ENCODE measurements at regions not wholly inside any gene's neighbourhood (a gene's known extent, or its start where the extent isn't known, plus 50 kb on each side); places are given as distances from the start of the nearest gene placed in this dataset.

DNA sequence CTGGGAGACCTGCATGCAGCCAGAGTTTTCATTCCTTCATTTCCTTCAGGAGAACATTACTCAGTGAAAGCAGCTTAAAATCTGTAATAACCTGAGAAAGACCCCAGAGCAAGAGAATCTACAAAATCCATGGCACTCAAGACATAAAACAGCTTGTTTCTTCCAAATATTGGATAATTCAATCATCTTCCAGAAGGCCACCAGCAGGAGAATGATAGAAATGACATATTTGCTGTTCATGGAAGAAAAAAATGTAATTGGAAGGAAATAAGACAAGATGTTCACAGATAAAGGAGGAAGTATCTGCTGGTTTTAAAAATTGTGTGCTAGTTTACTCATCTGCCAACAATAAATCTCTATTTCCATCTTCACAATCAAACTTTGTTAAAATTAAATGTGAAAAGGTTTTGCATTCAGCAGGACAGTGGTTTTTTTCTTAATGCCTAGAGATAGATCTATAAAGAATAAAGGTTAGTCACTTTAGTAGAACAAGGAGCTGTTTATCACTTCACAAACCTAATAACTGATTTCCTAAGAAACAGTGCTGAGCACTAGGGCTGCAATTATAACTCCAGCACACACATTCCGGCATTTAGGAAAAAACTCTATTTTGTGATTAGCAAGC, 530.8 kb downstream of the NSUN3 start:
- Histone ChIP-seq H3K4me3 (ENCODE audit: insufficient read depth, low read depth, low read length) (no peak overlapping the region), H3K36me3 (ENCODE audit: insufficient read depth, low read length) (no peaks in the 10 kb centered on the region), H3K9ac (ENCODE audit: low read length) (no peak overlapping the region), H3K79me2 (ENCODE audit: insufficient read depth, low read length) (no peaks in the 10 kb centered on the region), H3K27me3 (ENCODE audit: insufficient read depth, low read length) (no peaks in the 10 kb centered on the region), H3K9me3 (ENCODE audit: insufficient read depth, low read depth, low read length) (no peaks in the 10 kb centered on the region), H3K4me1 (ENCODE audit: insufficient read depth, low read length) (no peaks in the 10 kb centered on the region), H3K27ac (ENCODE audit: low read depth, low read length) (no peak overlapping the region), H2AFZ (ENCODE audit: low read depth, low read length) (no peak overlapping the region), H4K20me1 (ENCODE audit: insufficient read depth, low read length) (no peaks in the 10 kb centered on the region), H3K4me2 (ENCODE audit: low read length) (no peak overlapping the region)
- TF ChIP-seq, protein P1, sequence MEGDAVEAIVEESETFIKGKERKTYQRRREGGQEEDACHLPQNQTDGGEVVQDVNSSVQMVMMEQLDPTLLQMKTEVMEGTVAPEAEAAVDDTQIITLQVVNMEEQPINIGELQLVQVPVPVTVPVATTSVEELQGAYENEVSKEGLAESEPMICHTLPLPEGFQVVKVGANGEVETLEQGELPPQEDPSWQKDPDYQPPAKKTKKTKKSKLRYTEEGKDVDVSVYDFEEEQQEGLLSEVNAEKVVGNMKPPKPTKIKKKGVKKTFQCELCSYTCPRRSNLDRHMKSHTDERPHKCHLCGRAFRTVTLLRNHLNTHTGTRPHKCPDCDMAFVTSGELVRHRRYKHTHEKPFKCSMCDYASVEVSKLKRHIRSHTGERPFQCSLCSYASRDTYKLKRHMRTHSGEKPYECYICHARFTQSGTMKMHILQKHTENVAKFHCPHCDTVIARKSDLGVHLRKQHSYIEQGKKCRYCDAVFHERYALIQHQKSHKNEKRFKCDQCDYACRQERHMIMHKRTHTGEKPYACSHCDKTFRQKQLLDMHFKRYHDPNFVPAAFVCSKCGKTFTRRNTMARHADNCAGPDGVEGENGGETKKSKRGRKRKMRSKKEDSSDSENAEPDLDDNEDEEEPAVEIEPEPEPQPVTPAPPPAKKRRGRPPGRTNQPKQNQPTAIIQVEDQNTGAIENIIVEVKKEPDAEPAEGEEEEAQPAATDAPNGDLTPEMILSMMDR (IDR thresholded peaks at IDR 0.05; ENCODE audit: insufficient read depth, low read depth, low read length) = no peak
- TF ChIP-seq EZH2 (IDR thresholded peaks at IDR 0.05; ENCODE audit: insufficient read depth, low read length) = no peak
- Mint-ChIP-seq H3K9me3 (ENCODE audit: unreplicated experiment) (no peaks in the 10 kb centered on the region), H3K27ac (ENCODE audit: unreplicated experiment) (no peak overlapping the region), H3K36me3 (ENCODE audit: low read depth, unreplicated experiment) (no peaks in the 10 kb centered on the region), H3K27me3 (ENCODE audit: low read depth, unreplicated experiment) (no peaks in the 10 kb centered on the region), H3K4me1 (ENCODE audit: low read depth, unreplicated experiment) (no peaks in the 10 kb centered on the region), H3K4me3 (ENCODE audit: unreplicated experiment) (no peak overlapping the region)
- DNase-seq (ENCODE audit: low read depth) = no peak
- FAIRE-seq = no peak

DNA sequence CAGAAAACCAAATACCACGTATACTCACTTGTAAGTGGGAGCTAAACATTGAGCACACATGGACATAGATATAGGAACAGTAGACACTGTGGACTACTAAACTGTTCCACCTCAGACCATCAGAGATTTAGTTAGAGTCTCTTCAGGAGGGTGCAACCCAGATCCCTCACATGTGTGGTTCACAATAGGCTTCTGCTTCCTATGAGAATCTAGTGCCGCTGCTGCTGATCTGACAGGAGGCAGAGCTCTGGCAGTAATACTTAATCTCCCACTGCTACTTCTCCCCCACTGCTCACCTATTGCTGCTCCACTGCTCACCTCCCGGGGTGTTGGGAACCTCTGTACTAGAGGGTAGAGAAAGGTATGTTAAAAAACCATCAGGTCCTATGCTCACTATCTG, 533.3 kb downstream of the NSUN3 start:
- Histone ChIP-seq H3K9me3 (ENCODE audit: insufficient read depth, low read depth, low read length) (no peaks in the 10 kb centered on the region), H3K4me2 (ENCODE audit: low read length) (no peak overlapping the region), H3K4me3 (ENCODE audit: insufficient read depth, low read depth, low read length) (no peak overlapping the region), H3K79me2 (ENCODE audit: insufficient read depth, low read length) (no peaks in the 10 kb centered on the region), H4K20me1 (ENCODE audit: insufficient read depth, low read length) (no peaks in the 10 kb centered on the region), H3K27ac (ENCODE audit: low read depth, low read length) (no peak overlapping the region), H3K27me3 (ENCODE audit: insufficient read depth, low read length) (no peaks in the 10 kb centered on the region), H2AFZ (ENCODE audit: low read depth, low read length) (no peak overlapping the region), H3K36me3 (ENCODE audit: insufficient read depth, low read length) (no peaks in the 10 kb centered on the region), H3K9ac (ENCODE audit: low read length) (no peak overlapping the region), H3K4me1 (ENCODE audit: insufficient read depth, low read length) (no peaks in the 10 kb centered on the region)
- H3K9me3 Mint-ChIP-seq (ENCODE audit: unreplicated experiment) = no peaks in the 10 kb centered on the region
- no peak overlapping the region for H3K27ac Mint-ChIP-seq (ENCODE audit: unreplicated experiment)
- no peak for DNase-seq (ENCODE audit: low read depth)
- H3K4me1 Mint-ChIP-seq (ENCODE audit: low read depth, unreplicated experiment) = no peaks in the 10 kb centered on the region
- TF ChIP-seq EZH2 (IDR thresholded peaks at IDR 0.05; ENCODE audit: insufficient read depth, low read length) = no peak
- TF ChIP-seq, protein P1 (IDR thresholded peaks at IDR 0.05; ENCODE audit: insufficient read depth, low read depth, low read length) = no peak
- H3K27me3 Mint-ChIP-seq (ENCODE audit: low read depth, unreplicated experiment) = no peaks in the 10 kb centered on the region
- no peaks in the 10 kb centered on the region for H3K36me3 Mint-ChIP-seq (ENCODE audit: low read depth, unreplicated experiment)
- no peak overlapping the region for H3K4me3 Mint-ChIP-seq (ENCODE audit: unreplicated experiment)
- FAIRE-seq = no peak

DNA sequence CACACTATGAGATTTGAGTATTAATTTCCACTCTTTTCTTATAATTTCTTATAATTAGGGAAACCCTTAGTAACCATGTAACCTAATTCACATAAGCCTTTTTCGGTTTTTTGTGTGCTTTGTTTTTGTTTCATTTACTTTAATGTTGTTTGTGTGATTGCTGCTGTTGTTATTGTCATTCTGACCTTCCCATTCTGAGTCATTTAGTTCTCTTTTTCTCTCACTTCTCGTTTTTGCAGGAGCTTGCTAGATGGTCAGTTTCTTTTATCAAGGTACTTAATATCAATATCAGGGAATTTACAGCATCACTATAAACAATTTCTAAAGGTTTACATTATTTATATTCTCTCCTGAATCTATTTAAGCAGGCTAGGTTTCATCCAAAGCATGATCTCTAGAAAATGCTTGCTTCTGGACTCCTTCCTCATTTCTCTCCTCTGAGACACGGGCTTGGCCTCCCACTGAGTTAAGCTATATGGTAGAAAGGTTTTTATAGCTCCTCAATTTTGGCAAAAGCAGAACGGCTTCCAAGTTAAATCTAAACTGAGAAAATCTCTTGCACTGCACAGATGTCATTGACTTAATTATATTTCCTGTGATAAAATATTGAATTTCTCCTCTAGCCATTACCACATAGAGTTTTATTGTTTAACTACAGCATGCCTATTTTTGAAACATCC, 534.2 kb downstream of the NSUN3 start:
- no peak overlapping the region for H3K9ac ChIP-seq (ENCODE audit: low read length)
- H3K9me3 ChIP-seq (ENCODE audit: insufficient read depth, low read depth, low read length) = no peaks in the 10 kb centered on the region
- H3K4me2 ChIP-seq (ENCODE audit: low read length) = no peak overlapping the region
- H3K9me3 Mint-ChIP-seq (ENCODE audit: unreplicated experiment) = no peaks in the 10 kb centered on the region
- DNase-seq (ENCODE audit: low read depth) (no peak), FAIRE-seq (no peak)
- H3K4me3 Mint-ChIP-seq (ENCODE audit: unreplicated experiment) = no peak overlapping the region
- no peak overlapping the region for H2AFZ ChIP-seq (ENCODE audit: low read depth, low read length)
- no peak overlapping the region for H3K4me3 ChIP-seq (ENCODE audit: insufficient read depth, low read depth, low read length)
- H3K79me2 ChIP-seq (ENCODE audit: insufficient read depth, low read length) = no peaks in the 10 kb centered on the region
- H3K27ac ChIP-seq (ENCODE audit: low read depth, low read length) = no peak overlapping the region
- no peaks in the 10 kb centered on the region for H3K27me3 Mint-ChIP-seq (ENCODE audit: low read depth, unreplicated experiment)
- H3K27me3 ChIP-seq (ENCODE audit: insufficient read depth, low read length) = no peaks in the 10 kb centered on the region
- no peaks in the 10 kb centered on the region for H3K36me3 ChIP-seq (ENCODE audit: insufficient read depth, low read length)
- no peaks in the 10 kb centered on the region for H3K36me3 Mint-ChIP-seq (ENCODE audit: low read depth, unreplicated experiment)
- TF ChIP-seq, protein P1 (IDR thresholded peaks at IDR 0.05; ENCODE audit: insufficient read depth, low read depth, low read length) = no peak
- no peak for TF ChIP-seq EZH2 (IDR thresholded peaks at IDR 0.05; ENCODE audit: insufficient read depth, low read length)
- H3K4me1 Mint-ChIP-seq (ENCODE audit: low read depth, unreplicated experiment) = no peaks in the 10 kb centered on the region
- H3K4me1 ChIP-seq (ENCODE audit: insufficient read depth, low read length) = no peaks in the 10 kb centered on the region
- H3K27ac Mint-ChIP-seq (ENCODE audit: unreplicated experiment) = no peak overlapping the region
- no peaks in the 10 kb centered on the region for H4K20me1 ChIP-seq (ENCODE audit: insufficient read depth, low read length)

Measured in astrocyte (in vitro differentiated cells and primary cell).